Activated CD4-positive, alpha-beta T cell treated with anti-CD3 and anti-CD28 coated beads, Interleukin-2, amount 50 U/mL, for 16 hours (primary cell): ENCODE measurements at regions not wholly inside any gene's neighbourhood (a gene's known extent, or its start where the extent isn't known, plus 50 kb on each side); places are given as distances from the start of the nearest gene placed in this dataset.
"Not testable (repeated sequence)": the region's sequence is repeated elsewhere in the genome, so short reads cannot be mapped to it uniquely, and the experiment has no call there.

Experiments used
- DNase-seq: peaks from one replicate; pipeline ENCODE4 v3.0.0-alpha.2; 2020

- not testable (repeated sequence) for DNase-seq
These were observed 94.3 kb downstream of the KCNJ12 start for GRCh38 chr17:21470422-21470821.

DNA sequence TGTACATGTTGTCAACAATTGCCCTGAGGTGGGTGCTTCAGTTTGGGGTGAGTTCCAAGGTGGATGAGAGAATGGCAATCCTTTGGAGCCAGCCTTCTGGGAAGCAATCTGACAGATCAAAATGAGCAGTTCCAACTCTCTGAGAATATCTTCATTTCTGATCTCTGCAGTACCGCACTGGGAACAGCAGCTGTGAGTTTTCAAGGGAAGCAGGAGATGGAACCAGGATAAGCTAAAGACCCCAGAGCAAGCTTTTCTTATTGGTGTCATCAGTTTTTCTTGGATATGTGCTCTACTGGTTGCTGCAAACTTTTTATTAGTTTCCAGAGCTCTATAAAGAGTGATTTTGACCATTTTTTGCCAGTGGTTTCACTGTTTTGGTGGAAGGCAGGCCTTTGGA lies 94.7 kb downstream of the KCNJ12 start:
- DNase-seq: no peak

- DNase-seq: no peak
These were observed 98.7 kb downstream of the KCNJ12 start for GRCh38 chr17:21474815-21475214.

DNA sequence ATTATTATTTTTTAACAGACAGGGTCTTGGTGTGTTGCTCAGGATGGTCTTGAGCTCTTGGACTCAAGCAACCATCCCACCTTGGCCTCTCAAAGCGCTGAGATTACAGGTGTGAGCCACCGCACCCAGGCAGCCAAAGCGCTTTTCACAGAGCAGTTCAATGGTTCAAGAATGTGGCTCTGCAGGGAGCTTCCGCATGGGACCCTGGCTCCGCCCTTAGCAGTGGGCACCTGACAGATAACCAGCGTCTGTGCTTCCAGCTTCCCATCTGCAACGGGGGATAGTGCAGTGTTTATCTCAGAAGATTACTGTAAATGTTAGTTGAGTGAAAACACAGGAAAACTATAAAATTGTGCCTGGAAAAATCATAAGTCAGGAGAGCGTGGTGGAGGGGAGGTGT lies 99.4 kb downstream of the KCNJ12 start:
- no peak for DNase-seq

DNA sequence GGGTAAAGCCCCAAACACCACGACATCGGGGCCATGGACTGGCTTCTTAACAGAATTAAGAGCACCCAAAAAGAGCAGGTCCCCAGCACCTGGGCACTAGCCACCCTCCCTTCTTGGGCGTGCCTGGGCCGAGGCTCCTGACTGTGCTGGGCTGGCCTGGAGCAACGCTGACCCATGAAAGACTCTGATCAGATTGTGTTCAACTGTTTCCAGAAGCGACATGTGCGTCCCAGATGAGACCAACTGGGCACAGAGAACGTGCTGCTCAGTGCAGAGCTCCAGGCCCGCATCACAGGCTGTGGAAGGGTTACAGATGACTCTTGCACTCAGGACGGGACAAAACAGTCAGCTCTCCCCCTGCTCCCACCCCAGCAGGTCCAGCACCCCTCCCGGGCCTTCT lies 100.7 kb downstream of the KCNJ12 start:
- no peak for DNase-seq

- no peak for DNase-seq
These were observed 106.2 kb downstream of the KCNJ12 start for GRCh38 chr17:21482189-21482865.

DNA sequence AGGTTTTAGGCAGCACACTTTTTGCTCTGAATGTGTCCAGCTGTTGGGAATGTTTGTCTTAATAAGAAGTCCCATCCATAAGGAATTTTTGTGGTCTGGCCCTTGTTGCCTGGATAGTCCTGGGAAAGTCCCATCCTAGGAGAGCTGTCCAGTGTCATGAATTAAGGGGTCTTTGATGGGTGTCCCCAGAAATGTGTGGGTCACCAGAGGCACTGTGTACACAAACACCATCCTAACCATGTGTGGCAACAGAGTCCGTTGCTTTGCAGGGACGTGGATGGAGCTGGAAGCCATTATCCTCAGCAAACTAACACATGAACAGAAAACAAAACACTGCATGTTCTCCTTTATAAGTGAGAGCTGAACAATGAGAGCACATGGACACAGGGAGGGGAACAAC lies 111.9 kb downstream of the KCNJ12 start:
- not testable (repeated sequence) for DNase-seq

DNA sequence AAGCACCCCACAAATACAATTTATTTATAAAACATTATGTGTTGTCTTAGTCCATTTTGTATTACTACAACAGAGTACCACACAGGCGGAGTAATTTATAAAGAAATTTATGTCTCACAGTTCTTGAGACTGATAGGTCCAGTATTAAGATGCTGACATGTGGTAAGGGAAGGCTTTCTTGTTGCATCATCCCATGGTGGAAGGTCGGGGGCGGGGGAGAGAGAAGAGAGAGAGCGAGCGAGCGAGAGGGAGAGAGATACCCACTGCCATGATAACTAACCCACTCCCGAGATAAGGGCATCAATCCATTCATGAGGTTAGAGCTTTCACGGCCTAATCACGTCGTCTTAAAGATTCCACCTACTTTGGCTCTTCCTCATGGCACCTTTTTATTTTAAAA lies 117.8 kb downstream of the KCNJ12 start:
- no peak for DNase-seq

DNA sequence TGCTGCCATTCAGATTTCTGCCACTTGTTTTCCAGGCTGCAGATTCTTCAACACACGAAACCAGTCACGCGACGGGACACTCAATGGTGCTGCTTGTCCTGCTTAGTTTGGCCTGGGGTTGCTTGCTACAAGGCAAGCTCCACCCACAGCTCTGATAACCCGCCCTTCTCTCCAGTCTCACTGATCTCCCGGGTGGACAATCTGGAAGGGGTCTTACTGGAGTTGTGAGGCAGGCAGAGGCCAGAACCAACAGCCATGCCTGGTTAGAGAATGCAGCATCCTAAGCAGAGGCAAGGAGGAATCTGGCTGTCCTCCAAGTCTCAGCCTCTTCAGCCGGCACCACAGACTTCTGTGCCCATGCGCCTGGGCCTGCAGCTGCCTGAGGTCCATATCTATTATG lies 119.1 kb downstream of the KCNJ12 start:
- DNase-seq: no peak

DNA sequence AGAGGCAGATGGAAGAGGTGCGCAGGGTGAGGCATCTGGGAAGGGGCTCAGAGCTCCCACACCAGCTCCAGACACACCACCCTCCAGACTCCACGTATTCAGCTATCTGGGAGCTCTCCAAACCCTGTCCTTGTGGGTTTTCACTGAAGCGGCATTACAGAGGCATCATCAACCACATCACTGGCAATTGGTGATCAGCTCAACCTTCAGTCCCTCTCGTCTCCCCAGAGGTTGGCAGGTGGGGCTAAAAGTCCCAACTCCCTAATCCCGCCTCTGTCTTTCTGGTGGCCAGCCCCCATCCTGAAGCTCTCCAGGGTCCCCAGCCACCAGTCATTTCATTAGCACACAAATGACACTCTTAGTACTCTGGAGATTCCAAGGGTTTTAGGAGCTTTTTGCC lies 123.9 kb downstream of the KCNJ12 start:
- DNase-seq: no peak

- not testable (repeated sequence) for DNase-seq
These were observed 126.0 kb downstream of the KCNJ12 start for GRCh38 chr17:21501927-21502700.

- no peak for DNase-seq
These were observed 130.0 kb downstream of the KCNJ12 start for GRCh38 chr17:21505819-21506815.

GRCh38 chr17:21507806-21508205 lies 131.6 kb downstream of the KCNJ12 start:
- not testable (repeated sequence) for DNase-seq

DNA sequence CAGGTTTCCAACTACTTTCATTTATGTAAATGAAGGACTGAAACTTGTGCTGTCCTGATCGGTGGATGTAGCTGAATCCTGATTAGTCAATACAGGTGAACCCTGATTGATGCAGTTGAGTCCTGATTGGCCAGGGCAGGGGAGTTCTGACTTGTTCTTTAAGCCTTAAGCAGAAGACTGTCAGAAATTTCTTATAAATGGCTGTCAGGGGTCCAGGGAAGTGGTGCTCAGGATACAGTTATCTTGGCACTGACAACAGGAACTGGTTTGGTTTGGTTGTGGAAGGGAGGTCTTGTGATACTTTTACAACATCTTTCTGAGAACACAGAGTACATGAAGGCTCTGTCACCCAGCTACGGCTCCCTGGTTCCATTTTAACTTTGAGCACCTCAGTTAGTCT lies 132.1 kb downstream of the KCNJ12 start:
- DNase-seq: no peak

- DNase-seq: not testable (repeated sequence)
These were observed 133.2 kb downstream of the KCNJ12 start for GRCh38 chr17:21509356-21509755.

- no peak for DNase-seq
These were observed 134.7 kb downstream of the KCNJ12 start for GRCh38 chr17:21510686-21511362.

- peak; percentile 62 for DNase-seq
These were observed 135.4 kb downstream of the KCNJ12 start for GRCh38 chr17:21511363-21512195.

GRCh38 chr17:21512307-21513011 lies 136.3 kb downstream of the KCNJ12 start:
- no peak for DNase-seq

DNA sequence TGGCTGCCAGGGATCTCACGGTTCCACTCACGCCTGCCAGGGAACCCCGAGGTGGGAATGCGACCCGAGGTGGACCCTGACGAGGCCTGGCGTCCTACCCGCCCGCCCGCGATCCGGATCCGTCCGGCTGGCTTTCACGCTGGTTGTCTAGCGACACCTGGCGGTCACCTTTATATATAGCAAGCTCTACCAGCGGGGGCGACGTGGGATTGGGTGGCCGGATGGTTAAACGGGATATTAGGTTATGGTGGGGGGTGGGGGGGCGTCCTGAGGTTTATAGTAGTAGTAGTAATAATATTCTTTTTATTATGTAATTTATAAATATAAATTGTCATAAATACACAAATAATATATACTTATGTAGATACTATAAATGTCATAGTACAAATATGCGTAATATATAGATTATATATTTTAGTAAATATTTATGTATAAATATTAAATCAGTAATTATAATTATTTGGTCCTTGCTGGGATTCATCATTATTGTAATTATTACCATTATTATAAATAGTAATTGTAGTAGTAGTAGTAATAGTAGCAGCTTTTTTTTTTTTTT lies 136.9 kb downstream of the KCNJ12 start:
- peak; percentile 75 for DNase-seq

DNA sequence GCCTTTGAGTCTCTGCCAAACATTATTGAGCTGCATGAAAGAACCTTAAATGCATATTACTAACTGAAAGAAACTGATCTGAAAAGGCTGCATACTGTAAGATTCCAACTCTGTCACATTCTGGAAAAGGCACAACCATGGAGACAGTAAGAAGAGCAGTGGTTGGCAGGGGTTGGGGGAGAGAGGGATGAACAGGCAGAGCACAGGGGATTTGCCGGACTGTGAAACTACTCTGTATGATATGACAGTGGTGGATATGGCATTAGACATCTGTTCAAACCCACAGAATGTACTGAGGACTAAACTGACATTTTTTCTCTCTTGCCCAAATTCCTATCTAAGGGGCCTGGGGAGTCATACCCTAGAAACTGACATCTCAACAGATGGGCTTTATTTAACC lies 138.4 kb downstream of the KCNJ12 start:
- not testable (repeated sequence) for DNase-seq
